Peyer's patch (tissue), 4 donors: ENCODE measurements at regions not wholly inside any gene's neighbourhood (a gene's known extent, or its start where the extent isn't known, plus 50 kb on each side); places are given as distances from the start of the nearest gene placed in this dataset.

Source experiments
- CTCF ChIP-seq, 6 experiments: fragments of 450-650 bp in 4 of 6; fragments of 200-600 bp in 2 of 6; sonication (generic) in 1 of 6; IDR thresholded peaks; one replicate each; pipeline ENCODE4 v1.5.1; 2017 to 2019; ENCODE audit warnings: antibody characterized with exemption in 6 of 6, mild to moderate bottlenecking in 3 of 6, moderate library complexity in 1 of 6
- POLR2A ChIP-seq, 2 donors: fragments of 450-650 bp; IDR thresholded peaks; one replicate each; pipeline ENCODE4 v1.5.1; 2017; ENCODE audit warnings: antibody characterized with exemption in 2 of 2, mild to moderate bottlenecking in 2 of 2, moderate library complexity in 2 of 2

GRCh38 chr3:29072611-29073010 lies 208.3 kb upstream of the RBMS3 start:
- TF ChIP-seq POLR2A (IDR thresholded peaks at IDR 0.05) = no peak
- TF ChIP-seq CTCF (IDR thresholded peaks at IDR 0.05) = no peak
